Fibroblast of villous mesenchyme (primary cell): ENCODE measurements at regions not wholly inside any gene's neighbourhood (a gene's known extent, or its start where the extent isn't known, plus 50 kb on each side); places are given as distances from the start of the nearest gene placed in this dataset. TPM values are rescaled to one million over a fixed set of nuclear protein-coding genes. Genes with fewer than 3 reads are reported as not detected.

ENCODE experiments used
- DNase-seq: peaks from one replicate; pipeline ENCODE4 v3.0.0-alpha.2; 2010; ENCODE audit warnings: low read depth
- H3K4me3 ChIP-seq: 2 replicates; pipeline ENCODE4 v1.5.1; 2011; ENCODE audit warnings: low read depth, mild to moderate bottlenecking, low read length
- small RNA-seq: library from RNA; depleted of rRNA; stranded (forward); fragments of <200 nt; gene quantifications from one replicate; pipeline ENCODE3, GENCODE V24; 2012
- TF ChIP-seq, protein P1 (sequence below): IDR thresholded peaks from 2 replicates; pipeline ENCODE4 v1.5.1; 2012; ENCODE audit warnings: low read depth, mild to moderate bottlenecking, low read length; ENCODE audit not compliant: insufficient read depth

DNA sequence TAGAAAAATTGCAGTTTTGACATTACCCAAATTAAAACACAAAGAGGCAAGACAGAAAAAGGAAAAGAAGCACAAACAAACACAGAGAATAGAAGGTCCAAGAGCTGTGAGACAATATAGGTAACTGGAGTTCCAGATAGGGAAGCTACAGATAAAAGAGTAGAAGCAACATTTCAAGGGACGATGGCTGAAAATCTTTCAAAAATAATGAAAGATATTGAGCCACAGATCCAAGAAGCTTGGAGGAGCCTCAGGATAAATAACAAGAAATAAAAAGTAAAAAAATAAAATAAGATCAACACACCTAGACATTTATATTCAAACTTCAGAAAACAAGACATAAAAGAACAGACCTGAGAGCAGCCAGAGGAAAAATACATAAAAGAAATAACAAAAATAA, 164.9 kb downstream of the FNDC1 start:
- no peak overlapping the region for H3K4me3 ChIP-seq
- TF ChIP-seq, protein P1, sequence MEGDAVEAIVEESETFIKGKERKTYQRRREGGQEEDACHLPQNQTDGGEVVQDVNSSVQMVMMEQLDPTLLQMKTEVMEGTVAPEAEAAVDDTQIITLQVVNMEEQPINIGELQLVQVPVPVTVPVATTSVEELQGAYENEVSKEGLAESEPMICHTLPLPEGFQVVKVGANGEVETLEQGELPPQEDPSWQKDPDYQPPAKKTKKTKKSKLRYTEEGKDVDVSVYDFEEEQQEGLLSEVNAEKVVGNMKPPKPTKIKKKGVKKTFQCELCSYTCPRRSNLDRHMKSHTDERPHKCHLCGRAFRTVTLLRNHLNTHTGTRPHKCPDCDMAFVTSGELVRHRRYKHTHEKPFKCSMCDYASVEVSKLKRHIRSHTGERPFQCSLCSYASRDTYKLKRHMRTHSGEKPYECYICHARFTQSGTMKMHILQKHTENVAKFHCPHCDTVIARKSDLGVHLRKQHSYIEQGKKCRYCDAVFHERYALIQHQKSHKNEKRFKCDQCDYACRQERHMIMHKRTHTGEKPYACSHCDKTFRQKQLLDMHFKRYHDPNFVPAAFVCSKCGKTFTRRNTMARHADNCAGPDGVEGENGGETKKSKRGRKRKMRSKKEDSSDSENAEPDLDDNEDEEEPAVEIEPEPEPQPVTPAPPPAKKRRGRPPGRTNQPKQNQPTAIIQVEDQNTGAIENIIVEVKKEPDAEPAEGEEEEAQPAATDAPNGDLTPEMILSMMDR = no peak
- no peak for DNase-seq

DNA sequence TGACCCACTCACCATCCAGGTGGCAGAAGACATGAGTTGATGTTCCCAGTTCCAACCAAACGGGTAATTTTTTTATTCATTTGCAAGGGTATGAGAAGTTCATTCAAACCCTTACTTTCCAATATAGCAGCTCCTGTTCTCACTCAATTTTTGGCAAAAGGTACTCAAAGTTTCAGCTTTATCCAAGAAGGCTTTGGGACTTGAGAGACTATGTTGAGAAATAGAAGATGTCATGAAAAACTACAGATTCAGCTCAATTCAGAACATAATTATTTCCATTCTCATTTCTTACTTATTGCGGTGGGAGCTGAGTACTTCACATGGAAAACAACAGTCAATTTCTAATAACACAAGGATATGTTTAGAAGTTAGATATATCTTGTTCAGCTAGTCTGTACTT, 162.3 kb downstream of the FNDC1 start:
- TF ChIP-seq, protein P1 = no peak
- H3K4me3 ChIP-seq = no peak overlapping the region
- DNase-seq = no peak

DNA sequence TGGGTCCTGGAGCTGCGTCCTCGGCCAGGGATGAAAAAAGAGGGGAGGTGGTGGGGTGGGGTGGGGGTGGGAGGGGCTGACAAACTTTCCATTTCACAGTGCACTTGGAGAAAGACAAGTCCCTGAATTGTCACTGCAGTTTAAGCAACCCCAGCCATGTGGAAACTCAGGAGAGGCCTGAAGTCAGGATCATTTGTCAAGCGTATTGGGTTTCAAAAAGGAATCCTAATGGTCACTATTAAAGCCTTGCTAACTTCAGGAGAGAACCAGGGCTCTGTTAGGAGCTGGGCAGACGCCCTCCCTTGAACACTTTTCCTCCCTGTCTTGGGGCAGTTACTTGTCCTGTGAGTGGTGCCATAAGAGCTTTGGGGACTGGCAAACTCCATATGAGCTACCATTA, 159.9 kb downstream of the FNDC1 start:
- DNase-seq = no peak
- TF ChIP-seq, protein P1 = no peak
- H3K4me3 ChIP-seq = no peak overlapping the region

DNA sequence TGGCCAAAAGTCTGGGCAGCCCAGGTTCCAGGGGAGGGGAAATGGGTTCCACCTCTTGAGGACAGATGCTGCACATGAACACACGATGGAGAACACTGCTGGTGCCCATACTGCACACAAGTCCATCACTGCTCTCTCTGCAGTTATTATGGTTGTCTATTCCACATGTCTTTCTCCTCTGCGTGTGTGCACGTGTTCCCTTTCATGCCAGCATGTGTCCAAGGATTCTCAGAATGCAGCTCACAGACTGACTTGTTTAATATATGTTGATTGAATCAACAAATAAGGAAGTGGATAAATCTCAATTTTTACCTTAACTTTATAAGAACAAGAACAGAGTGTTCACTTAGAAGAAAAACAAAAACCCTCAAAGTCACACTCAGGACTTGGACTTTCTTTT, 158.9 kb downstream of the FNDC1 start:
- TF ChIP-seq, protein P1 = no peak
- H3K4me3 ChIP-seq = no peak overlapping the region
- no peak for DNase-seq

DNA sequence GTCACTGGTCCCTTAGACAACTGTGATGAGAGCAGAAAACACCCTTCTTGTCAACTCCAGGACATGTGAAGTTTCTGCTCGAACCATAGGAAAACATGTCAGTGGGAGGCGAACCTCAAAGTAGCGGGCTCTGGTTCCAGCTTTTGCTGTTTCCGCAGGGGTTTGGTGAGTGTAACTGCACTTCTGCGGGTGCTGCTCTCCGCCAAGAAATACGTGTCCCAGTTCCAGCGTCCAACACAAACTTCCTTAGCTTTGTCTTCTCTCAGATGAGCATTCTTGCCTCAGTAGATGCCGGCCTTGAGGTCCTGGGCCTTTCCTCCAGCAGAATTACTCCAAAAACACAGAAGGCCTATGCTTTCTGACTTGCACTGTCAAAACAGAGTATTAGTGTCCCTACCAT, 156.3 kb downstream of the FNDC1 start:
- TF ChIP-seq, protein P1 = no peak
- H3K4me3 ChIP-seq = no peak overlapping the region
- no peak for DNase-seq

DNA sequence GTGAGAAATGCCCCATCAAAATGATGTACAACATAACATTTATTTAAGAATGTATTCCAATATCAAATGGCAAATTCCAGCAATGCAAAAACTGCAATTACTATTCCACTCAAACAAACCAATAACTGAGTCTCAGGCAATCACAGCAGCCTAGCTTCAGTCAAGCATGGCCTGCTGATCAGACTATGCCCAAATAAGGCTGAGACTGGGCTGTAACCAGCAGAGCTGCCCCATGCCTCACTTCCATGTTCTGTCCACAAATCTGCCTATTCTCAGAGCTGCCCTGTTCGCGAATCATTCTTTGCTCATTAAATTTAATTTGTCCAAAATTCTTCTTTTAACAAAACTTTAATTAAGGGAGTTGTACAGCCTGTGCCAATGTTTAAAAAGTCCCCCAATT, 155.4 kb downstream of the FNDC1 start:
- H3K4me3 ChIP-seq = no peak overlapping the region
- no peak for DNase-seq
- TF ChIP-seq, protein P1 = no peak

Small RNA genes lying in the stretch of these regions (small RNA-seq; reads per million reads assigned to genes)
- not detected for gene AL078604.3
